Keratinocyte (primary cell): ENCODE measurements at regions not wholly inside any gene's neighbourhood (a gene's known extent, or its start where the extent isn't known, plus 50 kb on each side); places are given as distances from the start of the nearest gene placed in this dataset.

Experiments
- DNase-seq: peaks from one replicate; pipeline ENCODE4 v3.0.0-alpha.2; 2011; ENCODE audit warnings: low read depth, missing footprints, low spot score
- FAIRE-seq: peaks from 2 replicates; lab custom pipeline; 2011; peaks lifted over from hg19 to GRCh38; lab: Jason Lieb, UNC
- H2AFZ ChIP-seq: 2 replicates; pipeline ENCODE4 v1.6.0; 2012; ENCODE audit warnings: low read length, control low read depth, inconsistent platforms; ENCODE audit not compliant: control insufficient read depth
- H3K27ac ChIP-seq: 2 replicates; pipeline ENCODE4 v1.5.1; 2011; ENCODE audit warnings: low read length; ENCODE audit not compliant: control insufficient read depth, insufficient read depth
- H3K27me3 ChIP-seq: 3 replicates; pipeline ENCODE4 v1.6.0; 2011; ENCODE audit warnings: low read length; ENCODE audit not compliant: control insufficient read depth, insufficient read depth; ENCODE audit errors: extremely low read depth
- H3K36me3 ChIP-seq, 2 experiments: 2 replicates in 1 of 2; 3 replicates in 1 of 2; pipeline ENCODE4 v1.5.1; 2011; ENCODE audit warnings: low read length in 2 of 2, mild to moderate bottlenecking in 1 of 2; ENCODE audit not compliant: control insufficient read depth in 2 of 2, insufficient read depth in 2 of 2; ENCODE audit errors: extremely low read depth in 1 of 2
- H3K4me1 ChIP-seq: 3 replicates; pipeline ENCODE4 v1.5.1; 2011; ENCODE audit warnings: low read length; ENCODE audit not compliant: control insufficient read depth, insufficient read depth; ENCODE audit errors: extremely low read depth
- H3K4me2 ChIP-seq: 3 replicates; pipeline ENCODE4 v1.6.0; 2011; ENCODE audit warnings: low read depth, low read length; ENCODE audit not compliant: control insufficient read depth, insufficient read depth; ENCODE audit errors: extremely low read depth
- H3K4me3 ChIP-seq, 3 experiments: fragments of 200-600 bp in 1 of 3; sonication (generic) in 1 of 3; 2 replicates in 2 of 3; 3 replicates in 1 of 3; pipeline ENCODE4 v1.5.1; 2011 to 2016; ENCODE audit warnings: low read length in 3 of 3, mild to moderate bottlenecking in 3 of 3, control low read depth in 2 of 3, inconsistent platforms in 1 of 3, low read depth in 1 of 3, mixed read lengths in 1 of 3, mixed run types in 1 of 3, moderate library complexity in 1 of 3; ENCODE audit not compliant: control insufficient read depth in 2 of 3, insufficient read depth in 2 of 3; ENCODE audit errors: extremely low read depth in 1 of 3
- H3K79me2 ChIP-seq: 2 replicates; pipeline ENCODE4 v1.6.0; 2012; ENCODE audit warnings: low read length; ENCODE audit not compliant: control insufficient read depth, insufficient read depth
- H3K9ac ChIP-seq: 3 replicates; pipeline ENCODE4 v1.6.0; 2011; ENCODE audit warnings: low read length; ENCODE audit not compliant: control insufficient read depth, insufficient read depth; ENCODE audit errors: extremely low read depth
- H3K9me1 ChIP-seq: 3 replicates; pipeline ENCODE4 v1.6.0; 2011; ENCODE audit warnings: low read length; ENCODE audit not compliant: control insufficient read depth, insufficient read depth; ENCODE audit errors: extremely low read depth
- H3K9me3 ChIP-seq: 2 replicates; pipeline ENCODE4 v1.5.1; 2012; ENCODE audit warnings: low read depth, low read length; ENCODE audit not compliant: control insufficient read depth
- H4K20me1 ChIP-seq: 3 replicates; pipeline ENCODE4 v1.6.0; 2011; ENCODE audit warnings: low read length; ENCODE audit not compliant: control insufficient read depth, insufficient read depth; ENCODE audit errors: extremely low read depth
- CTCF ChIP-seq, 3 experiments: IDR thresholded peaks in 1 of 3; conservative IDR thresholded peaks in 1 of 3; optimal IDR thresholded peaks in 1 of 3; 2 replicates in 2 of 3; 3 replicates in 1 of 3; pipeline versions ENCODE3 to v1.5.1; 2011; ENCODE audit warnings: low read length in 3 of 3, mild to moderate bottlenecking in 3 of 3, moderate library complexity in 2 of 3, control low read depth in 1 of 3, inconsistent platforms in 1 of 3; ENCODE audit not compliant: insufficient read depth in 2 of 3; ENCODE audit errors: extremely low read depth in 1 of 3
- EZH2 ChIP-seq: IDR thresholded peaks from one replicate; pipeline ENCODE4 v1.6.1; 2012; ENCODE audit warnings: inconsistent platforms, mild to moderate bottlenecking, low read length, moderate library complexity
- dilution Hi-C: fragments of 300-500 bp; cut with MboI; formaldehyde crosslinking; loops from one replicate; pipeline ENCODE4 v1.7.0; 2020; ENCODE audit warnings: low sequenced_read_pairs; ENCODE audit not compliant: extremely low pct_ligation_motif_present

GRCh38 chr1:106249365-106249764 is 807.1 kb upstream of the PRMT6 start:
- Histone ChIP-seq H3K36me3 (no peaks in the 10 kb centered on the region), H3K9me1 (no peaks in the 10 kb centered on the region), H3K4me2 (no peak overlapping the region), H3K27me3 (no peaks in the 10 kb centered on the region), H2AFZ (no peak overlapping the region), H4K20me1 (no peaks in the 10 kb centered on the region), H3K27ac (no peak overlapping the region), H3K9me3 (no peaks in the 10 kb centered on the region), H3K79me2 (no peaks in the 10 kb centered on the region), H3K4me1 (peaks cover 1% of the 10 kb centered on the region), H3K9ac (no peak overlapping the region), H3K4me3 (no peak overlapping the region)
- TF ChIP-seq CTCF (optimal IDR thresholded peaks at IDR 0.05 in 1 of 3, IDR thresholded peaks at IDR 0.05 in 1 of 3, conservative IDR thresholded peaks at IDR 0.05 in 1 of 3; ENCODE audit: extremely low read depth in 1 of 3, insufficient read depth in 2 of 3, low read length in 3 of 3) (no peak), EZH2 (no peak)
- FAIRE-seq (no peak), DNase-seq (no peak)
- dilution Hi-C loops = no loop called here

- H3K4me1 ChIP-seq = peaks cover 4% of the 10 kb centered on the region
- no peaks in the 10 kb centered on the region for H3K36me3 ChIP-seq
- no peak overlapping the region for H3K4me2 ChIP-seq
- dilution Hi-C loops = no loop called here
- no peaks in the 10 kb centered on the region for H3K9me1 ChIP-seq
- DNase-seq (no peak), FAIRE-seq (no peak)
- H3K79me2 ChIP-seq = no peaks in the 10 kb centered on the region
- H3K27me3 ChIP-seq = no peaks in the 10 kb centered on the region
- no peak overlapping the region for H2AFZ ChIP-seq
- H3K9me3 ChIP-seq = no peaks in the 10 kb centered on the region
- H4K20me1 ChIP-seq = no peaks in the 10 kb centered on the region
- H3K4me3 ChIP-seq = no peak overlapping the region
- no peak overlapping the region for H3K27ac ChIP-seq
- no peak overlapping the region for H3K9ac ChIP-seq
- TF ChIP-seq CTCF (optimal IDR thresholded peaks at IDR 0.05 in 1 of 3, IDR thresholded peaks at IDR 0.05 in 1 of 3, conservative IDR thresholded peaks at IDR 0.05 in 1 of 3; ENCODE audit: extremely low read depth in 1 of 3, insufficient read depth in 2 of 3, low read length in 3 of 3) (no peak), EZH2 (no peak)
These were observed 806.7 kb upstream of the PRMT6 start for GRCh38 chr1:106249810-106250209.
